ENCODE measurements at regions not wholly inside any gene's neighbourhood (a gene's known extent, or its start where the extent isn't known, plus 50 kb on each side); places are given as distances from the start of the nearest gene placed in this dataset.
"Not testable (repeated sequence)": the region's sequence is repeated elsewhere in the genome, so short reads cannot be mapped to it uniquely, and the experiment has no call there.

- peak; percentile 52 to 72 (median 62) for TF ChIP-seq CTCF (IDR thresholded peaks at IDR 0.05)
- TF ChIP-seq EP300 (IDR thresholded peaks at IDR 0.05): not testable (repeated sequence)
These were observed 146.7 kb downstream of the IGLL1 start for GRCh38 chr22:23433127-23434005.

All from sigmoid colon (tissue), 4 donors.